ENCODE measurements at regions not wholly inside any gene's neighbourhood (a gene's known extent, or its start where the extent isn't known, plus 50 kb on each side); places are given as distances from the start of the nearest gene placed in this dataset.

- intact Hi-C loops (cut with micrococcal nuclease): no loop called here
Observed at GRCh38 chr2:6211236-6211635, 519.1 kb downstream of the SOX11 start.

GRCh38 chr2:6212491-6212890 lies 520.3 kb downstream of the SOX11 start:
- H3K4me3 Mint-ChIP-seq (ENCODE audit: low read depth): no peak overlapping the region
- H3K9me3 Mint-ChIP-seq: peaks cover 3% of the 10 kb centered on the region
- intact Hi-C loops (cut with micrococcal nuclease): no loop called here
- H3K27me3 Mint-ChIP-seq (ENCODE audit: low read depth): no peaks in the 10 kb centered on the region
- no peaks in the 10 kb centered on the region for H3K4me1 Mint-ChIP-seq (ENCODE audit: low read depth)
- H3K36me3 Mint-ChIP-seq (ENCODE audit: low read depth): no peaks in the 10 kb centered on the region
- H3K27ac Mint-ChIP-seq: no peak overlapping the region
- no peak for DNase-seq (ENCODE audit: low spot score)

More at GRCh38 chr2:6211236-6211635, 519.1 kb downstream of the SOX11 start:
- Mint-ChIP-seq H3K27me3 (ENCODE audit: low read depth) (no peaks in the 10 kb centered on the region), H3K4me1 (ENCODE audit: low read depth) (no peaks in the 10 kb centered on the region), H3K27ac (no peak overlapping the region), H3K36me3 (ENCODE audit: low read depth) (no peaks in the 10 kb centered on the region), H3K4me3 (ENCODE audit: low read depth) (no peak overlapping the region), H3K9me3 (peaks cover 3% of the 10 kb centered on the region)
- no peak for DNase-seq (ENCODE audit: low spot score)

- no peaks in the 10 kb centered on the region for H3K4me1 Mint-ChIP-seq (ENCODE audit: low read depth)
- intact Hi-C loops (cut with micrococcal nuclease): no loop called here
- no peak overlapping the region for H3K4me3 Mint-ChIP-seq (ENCODE audit: low read depth)
- H3K27ac Mint-ChIP-seq: no peak overlapping the region
- H3K36me3 Mint-ChIP-seq (ENCODE audit: low read depth): no peaks in the 10 kb centered on the region
- peaks cover 3% of the 10 kb centered on the region for H3K9me3 Mint-ChIP-seq
- no peaks in the 10 kb centered on the region for H3K27me3 Mint-ChIP-seq (ENCODE audit: low read depth)
- no peak for DNase-seq (ENCODE audit: low spot score)
Observed at GRCh38 chr2:6213056-6213780, 521.0 kb downstream of the SOX11 start.

GRCh38 chr2:6214471-6214870 lies 522.3 kb downstream of the SOX11 start:
- Mint-ChIP-seq H3K9me3 (peaks cover 3% of the 10 kb centered on the region), H3K4me3 (ENCODE audit: low read depth) (no peak overlapping the region), H3K27me3 (ENCODE audit: low read depth) (no peaks in the 10 kb centered on the region), H3K27ac (no peak overlapping the region), H3K4me1 (ENCODE audit: low read depth) (no peaks in the 10 kb centered on the region), H3K36me3 (ENCODE audit: low read depth) (no peaks in the 10 kb centered on the region)
- no peak for DNase-seq (ENCODE audit: low spot score)
- intact Hi-C loops (cut with micrococcal nuclease): no loop called here

GRCh38 chr2:6215053-6215452 lies 522.9 kb downstream of the SOX11 start:
- Mint-ChIP-seq H3K9me3 (peaks cover 3% of the 10 kb centered on the region), H3K4me1 (ENCODE audit: low read depth) (no peaks in the 10 kb centered on the region), H3K27ac (no peak overlapping the region), H3K36me3 (ENCODE audit: low read depth) (no peaks in the 10 kb centered on the region), H3K27me3 (ENCODE audit: low read depth) (no peaks in the 10 kb centered on the region), H3K4me3 (ENCODE audit: low read depth) (no peak overlapping the region)
- no peak for DNase-seq (ENCODE audit: low spot score)
- intact Hi-C loops (cut with micrococcal nuclease): no loop called here

- peaks cover 3% of the 10 kb centered on the region for H3K9me3 Mint-ChIP-seq
- H3K36me3 Mint-ChIP-seq (ENCODE audit: low read depth): no peaks in the 10 kb centered on the region
- H3K27me3 Mint-ChIP-seq (ENCODE audit: low read depth): no peaks in the 10 kb centered on the region
- H3K27ac Mint-ChIP-seq: no peak overlapping the region
- H3K4me1 Mint-ChIP-seq (ENCODE audit: low read depth): no peaks in the 10 kb centered on the region
- DNase-seq (ENCODE audit: low spot score): no peak
- intact Hi-C loops (cut with micrococcal nuclease): no loop called here
- H3K4me3 Mint-ChIP-seq (ENCODE audit: low read depth): no peak overlapping the region
Observed at GRCh38 chr2:6216234-6216633, 524.0 kb downstream of the SOX11 start.

- DNase-seq (ENCODE audit: low spot score): no peak
- H3K27ac Mint-ChIP-seq: no peak overlapping the region
- no peaks in the 10 kb centered on the region for H3K36me3 Mint-ChIP-seq (ENCODE audit: low read depth)
- no peaks in the 10 kb centered on the region for H3K4me1 Mint-ChIP-seq (ENCODE audit: low read depth)
- H3K9me3 Mint-ChIP-seq: no peaks in the 10 kb centered on the region
- intact Hi-C loops (cut with micrococcal nuclease): no loop called here
- no peak overlapping the region for H3K4me3 Mint-ChIP-seq (ENCODE audit: low read depth)
- H3K27me3 Mint-ChIP-seq (ENCODE audit: low read depth): no peaks in the 10 kb centered on the region
Observed at GRCh38 chr2:6218926-6219325, 526.7 kb downstream of the SOX11 start.

GRCh38 chr2:6219906-6220305 lies 527.7 kb downstream of the SOX11 start:
- Mint-ChIP-seq H3K27ac (no peak overlapping the region), H3K36me3 (ENCODE audit: low read depth) (no peaks in the 10 kb centered on the region), H3K27me3 (ENCODE audit: low read depth) (no peaks in the 10 kb centered on the region), H3K9me3 (no peaks in the 10 kb centered on the region), H3K4me3 (ENCODE audit: low read depth) (no peak overlapping the region), H3K4me1 (ENCODE audit: low read depth) (no peaks in the 10 kb centered on the region)
- intact Hi-C loops (cut with micrococcal nuclease): no loop called here
- DNase-seq (ENCODE audit: low spot score): no peak

GRCh38 chr2:6222296-6222695 lies 530.1 kb downstream of the SOX11 start:
- Mint-ChIP-seq H3K9me3 (no peaks in the 10 kb centered on the region), H3K4me1 (ENCODE audit: low read depth) (no peaks in the 10 kb centered on the region), H3K27ac (no peak overlapping the region), H3K4me3 (ENCODE audit: low read depth) (no peak overlapping the region), H3K27me3 (ENCODE audit: low read depth) (no peaks in the 10 kb centered on the region), H3K36me3 (ENCODE audit: low read depth) (no peaks in the 10 kb centered on the region)
- no peak for DNase-seq (ENCODE audit: low spot score)
- intact Hi-C loops (cut with micrococcal nuclease): no loop called here

GRCh38 chr2:6224267-6224666 lies 532.1 kb downstream of the SOX11 start:
- Mint-ChIP-seq H3K4me3 (ENCODE audit: low read depth) (no peak overlapping the region), H3K27me3 (ENCODE audit: low read depth) (no peaks in the 10 kb centered on the region), H3K4me1 (ENCODE audit: low read depth) (no peaks in the 10 kb centered on the region), H3K27ac (no peak overlapping the region), H3K36me3 (ENCODE audit: low read depth) (no peaks in the 10 kb centered on the region), H3K9me3 (no peaks in the 10 kb centered on the region)
- no peak for DNase-seq (ENCODE audit: low spot score)
- intact Hi-C loops (cut with micrococcal nuclease): no loop called here

- intact Hi-C loops (cut with micrococcal nuclease): no loop called here
- H3K4me1 Mint-ChIP-seq (ENCODE audit: low read depth): no peaks in the 10 kb centered on the region
- no peaks in the 10 kb centered on the region for H3K27me3 Mint-ChIP-seq (ENCODE audit: low read depth)
- no peak overlapping the region for H3K27ac Mint-ChIP-seq
- no peak overlapping the region for H3K4me3 Mint-ChIP-seq (ENCODE audit: low read depth)
- no peaks in the 10 kb centered on the region for H3K36me3 Mint-ChIP-seq (ENCODE audit: low read depth)
- no peak for DNase-seq (ENCODE audit: low spot score)
- H3K9me3 Mint-ChIP-seq: peaks cover 13% of the 10 kb centered on the region
Observed at GRCh38 chr2:6228251-6228650, 536.1 kb downstream of the SOX11 start.

- H3K36me3 Mint-ChIP-seq (ENCODE audit: low read depth): no peaks in the 10 kb centered on the region
- no peak for DNase-seq (ENCODE audit: low spot score)
- H3K27me3 Mint-ChIP-seq (ENCODE audit: low read depth): no peaks in the 10 kb centered on the region
- H3K4me3 Mint-ChIP-seq (ENCODE audit: low read depth): no peak overlapping the region
- intact Hi-C loops (cut with micrococcal nuclease): no loop called here
- no peak overlapping the region for H3K27ac Mint-ChIP-seq
- H3K9me3 Mint-ChIP-seq: peaks cover 14% of the 10 kb centered on the region
- no peaks in the 10 kb centered on the region for H3K4me1 Mint-ChIP-seq (ENCODE audit: low read depth)
Observed at GRCh38 chr2:6231166-6231565, 539.0 kb downstream of the SOX11 start.

GRCh38 chr2:6233993-6234392 lies 541.8 kb downstream of the SOX11 start:
- no peaks in the 10 kb centered on the region for H3K36me3 Mint-ChIP-seq (ENCODE audit: low read depth)
- DNase-seq (ENCODE audit: low spot score): no peak
- peaks cover 26% of the 10 kb centered on the region for H3K9me3 Mint-ChIP-seq
- H3K4me3 Mint-ChIP-seq (ENCODE audit: low read depth): no peak overlapping the region
- H3K27ac Mint-ChIP-seq: no peak overlapping the region
- intact Hi-C loops (cut with micrococcal nuclease): no loop called here
- no peaks in the 10 kb centered on the region for H3K4me1 Mint-ChIP-seq (ENCODE audit: low read depth)
- no peaks in the 10 kb centered on the region for H3K27me3 Mint-ChIP-seq (ENCODE audit: low read depth)

- H3K27me3 Mint-ChIP-seq (ENCODE audit: low read depth): no peaks in the 10 kb centered on the region
- no peaks in the 10 kb centered on the region for H3K4me1 Mint-ChIP-seq (ENCODE audit: low read depth)
- H3K27ac Mint-ChIP-seq: no peak overlapping the region
- H3K36me3 Mint-ChIP-seq (ENCODE audit: low read depth): no peaks in the 10 kb centered on the region
- no peak overlapping the region for H3K4me3 Mint-ChIP-seq (ENCODE audit: low read depth)
- no peak for DNase-seq (ENCODE audit: low spot score)
- peaks cover 27% of the 10 kb centered on the region for H3K9me3 Mint-ChIP-seq
- intact Hi-C loops (cut with micrococcal nuclease): no loop called here
Observed at GRCh38 chr2:6234702-6235101, 542.5 kb downstream of the SOX11 start.
